T-cell (primary cell): ENCODE measurements at regions not wholly inside any gene's neighbourhood (a gene's known extent, or its start where the extent isn't known, plus 50 kb on each side); places are given as distances from the start of the nearest gene placed in this dataset.

Experiments
- ATAC-seq, 4 experiments: fragments of 200-7000 bp in 3 of 4; fragments of 150-1000 bp in 1 of 4; cut with Tn5 transposase; replicated peaks in 1 of 4; 1 replicate in 3 of 4; 2 replicates in 1 of 4; pipeline ENCODE4 v1.10.0; 2021; ENCODE audit warnings: moderate library complexity in 3 of 4, mild to moderate bottlenecking in 2 of 4, moderate number of reproducible peaks in 1 of 4
- CTCF ChIA-PET, 2 donors: fragments of 300-600 bp; sonication (Branson Sonifier 250); formaldehyde crosslinking; loops; one replicate each; lab custom pipeline; 2022; ENCODE audit warnings: antibody characterized with exemption in 2 of 2; lab: Charles Lee
- POLR2A ChIA-PET, 2 donors: fragments of 300-600 bp; sonication (Branson Sonifier 250); formaldehyde crosslinking; loops; one replicate each; lab custom pipeline; 2022; ENCODE audit warnings: antibody characterized with exemption in 2 of 2; lab: Charles Lee
- DNase-seq, 35 experiments: peaks; one replicate each; pipeline versions ENCODE4 v3.0.0 to v3.0.0-alpha.2; 2013 to 2023
- H3K27ac ChIP-seq: one replicate; pipeline ENCODE4 v1.5.1; 2013; ENCODE audit warnings: low read length
- H3K27me3 ChIP-seq, 2 experiments: replicated peaks in 1 of 2; 1 replicate in 1 of 2; 2 replicates in 1 of 2; pipeline versions ENCODE4 v1.6.1 to v1.7.0; 2013; ENCODE audit warnings: low read length in 1 of 2, mixed read lengths in 1 of 2; ENCODE audit not compliant: control insufficient read depth in 2 of 2, insufficient read depth in 2 of 2; ENCODE audit errors: extremely low read depth in 1 of 2
- H3K36me3 ChIP-seq, 2 donors: 1 replicate in 1 of 2; 2 replicates in 1 of 2; pipeline versions ENCODE4 v1.6.1 to v1.7.0; 2013; ENCODE audit warnings: low read length in 1 of 2; ENCODE audit not compliant: control insufficient read depth in 2 of 2, insufficient read depth in 1 of 2; ENCODE audit errors: extremely low read depth in 1 of 2
- H3K4me1 ChIP-seq, 2 experiments: 1 replicate in 1 of 2; 2 replicates in 1 of 2; pipeline versions ENCODE4 v1.6.1 to v1.7.0; 2013; ENCODE audit warnings: low read length in 2 of 2, mixed read lengths in 1 of 2; ENCODE audit not compliant: insufficient read depth in 2 of 2, control insufficient read depth in 1 of 2; ENCODE audit errors: extremely low read depth in 1 of 2
- H3K4me3 ChIP-seq, 2 donors: 1 replicate in 1 of 2; 2 replicates in 1 of 2; pipeline versions ENCODE4 v1.5.1 to v1.7.0; 2013; ENCODE audit warnings: mild to moderate bottlenecking in 2 of 2, low read length in 1 of 2, moderate library complexity in 1 of 2; ENCODE audit not compliant: control insufficient read depth in 1 of 2; ENCODE audit errors: extremely low read depth in 1 of 2
- H3K9me3 ChIP-seq: 2 replicates; pipeline ENCODE4 v1.7.0; 2013
- H3K27ac Mint-ChIP-seq, 2 donors: one replicate each; pipeline ENCODE4 v1.8.0; 2020 to 2021; ENCODE audit warnings: mild to moderate bottlenecking in 2 of 2, mixed read lengths in 2 of 2
- H3K27me3 Mint-ChIP-seq, 2 donors: one replicate each; pipeline ENCODE4 v1.8.0; 2021 to 2022; ENCODE audit warnings: mixed read lengths in 2 of 2
- H3K36me3 Mint-ChIP-seq: one replicate; pipeline ENCODE4 v1.8.0; 2021; ENCODE audit warnings: mixed read lengths
- H3K4me1 Mint-ChIP-seq, 3 donors: one replicate each; pipeline ENCODE4 v1.8.0; 2020 to 2022; ENCODE audit warnings: mixed read lengths in 3 of 3, mild to moderate bottlenecking in 1 of 3
- H3K4me3 Mint-ChIP-seq, 3 donors: one replicate each; pipeline ENCODE4 v1.8.0; 2020 to 2022; ENCODE audit warnings: mild to moderate bottlenecking in 3 of 3, mixed read lengths in 3 of 3, moderate library complexity in 3 of 3
- H3K9me3 Mint-ChIP-seq, 3 donors: one replicate each; pipeline ENCODE4 v1.8.0; 2020 to 2022; ENCODE audit warnings: mixed read lengths in 3 of 3
- WGBS: methylation state at CpG from one replicate; pipeline ENCODE4 v1.1.5; 2013; ENCODE audit warnings: missing lambda C conversion rate; ENCODE audit not compliant: insufficient coverage; 5-methylcytosine and 5-hydroxymethylcytosine counted together

DNA sequence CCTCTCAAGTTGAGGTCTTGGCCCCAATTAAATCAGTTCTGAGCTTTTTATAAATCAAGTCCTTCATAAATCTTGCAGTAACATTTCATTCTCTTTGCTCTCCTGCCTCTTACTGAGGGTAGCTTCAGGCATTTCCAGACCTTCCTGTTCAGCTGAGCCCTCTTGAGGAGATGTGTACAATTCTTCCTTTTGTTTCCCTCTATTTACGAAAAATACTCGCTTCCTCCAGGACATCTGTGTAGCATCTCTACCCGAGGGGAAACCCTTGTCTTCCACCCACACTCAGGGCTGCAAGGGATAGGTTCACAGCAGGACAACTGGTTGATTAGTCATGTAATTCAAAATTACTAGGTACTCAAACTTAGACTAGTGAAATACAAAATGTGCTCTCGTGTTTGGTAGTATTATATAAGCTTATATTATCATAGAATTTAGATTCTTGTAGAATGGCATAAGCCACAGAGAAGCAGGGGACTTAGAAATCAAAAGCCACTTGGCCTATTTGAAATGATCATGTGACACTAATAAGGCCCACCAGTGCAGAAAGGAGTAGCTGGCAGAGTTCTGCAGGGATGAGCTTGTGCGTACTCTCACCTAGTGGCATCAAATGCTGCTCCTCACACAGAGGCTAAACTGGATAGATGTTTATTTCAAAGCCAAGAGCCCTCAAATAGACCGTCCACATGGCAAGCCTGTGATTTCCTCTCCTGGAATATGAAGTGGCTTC, 126.7 kb downstream of the GDAP2 start:
- ChIA-PET POLR2A (no interaction called here), CTCF (interaction anchor here in 1 of 2 donors (0.8 kb wide), 1 partner anchor 48 kb away, joined by 3 read pairs; no protein-coding TSS in a partner anchor)
- Mint-ChIP-seq H3K9me3 (peaks cover 0 to 4% (median 0%) of the 10 kb centered on the region in 3 donors), H3K27me3 (peaks cover 19 to 24% of the 10 kb centered on the region in 2 donors), H3K36me3 (no peaks in the 10 kb centered on the region), H3K4me1 (no peaks in the 10 kb centered on the region), H3K27ac (no peak overlapping the region), H3K4me3 (no peak overlapping the region)
- 80% methylated on average over 1 of the region's 6 CpGs for WGBS
- no peak for DNase-seq
- Histone ChIP-seq H3K36me3 (no peaks in the 10 kb centered on the region), H3K9me3 (no peaks in the 10 kb centered on the region), H3K27ac (no peak overlapping the region), H3K4me3 (no peak overlapping the region), H3K4me1 (no peaks in the 10 kb centered on the region), H3K27me3 (peaks cover 0 to 4% of the 10 kb centered on the region in 2 experiments)
- ATAC-seq = no peak

DNA sequence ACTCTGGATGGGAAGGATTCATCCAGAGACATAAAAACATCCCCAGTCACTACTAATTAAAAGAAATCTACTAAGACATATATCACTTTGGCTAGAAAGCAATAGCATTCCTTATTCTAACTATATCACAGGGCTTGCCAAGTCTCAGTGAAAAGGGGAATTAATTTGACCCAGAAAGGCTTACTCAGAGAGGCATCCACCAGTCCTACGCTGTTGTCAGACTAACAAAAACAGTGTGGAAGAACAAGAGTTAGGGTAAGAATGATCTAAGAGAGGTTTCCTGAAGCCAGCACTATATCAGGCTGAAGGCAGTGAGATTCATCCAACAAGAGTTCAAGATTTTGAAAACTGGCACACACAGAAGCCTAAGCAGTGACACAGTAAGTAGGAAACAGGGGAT, 126.1 kb downstream of the GDAP2 start:
- Histone ChIP-seq H3K4me1 (no peaks in the 10 kb centered on the region), H3K27me3 (peaks cover 0 to 4% of the 10 kb centered on the region in 2 experiments), H3K4me3 (no peak overlapping the region), H3K9me3 (no peaks in the 10 kb centered on the region), H3K36me3 (no peaks in the 10 kb centered on the region), H3K27ac (no peak overlapping the region)
- no peaks in the 10 kb centered on the region for H3K36me3 Mint-ChIP-seq
- H3K4me3 Mint-ChIP-seq = no peak overlapping the region
- ATAC-seq (no peak), DNase-seq (no peak)
- H3K27me3 Mint-ChIP-seq = peaks cover 19 to 24% of the 10 kb centered on the region in 2 donors
- WGBS = 100% methylated on average over 1 of the region's 1 CpG
- ChIA-PET CTCF (interaction anchor here in 1 of 2 donors (0.8 kb wide), 1 partner anchor 48 kb away, joined by 3 read pairs; no protein-coding TSS in a partner anchor), POLR2A (no interaction called here)
- no peak overlapping the region for H3K27ac Mint-ChIP-seq
- no peaks in the 10 kb centered on the region for H3K4me1 Mint-ChIP-seq
- H3K9me3 Mint-ChIP-seq = peaks cover 0 to 4% (median 0%) of the 10 kb centered on the region in 3 donors

DNA sequence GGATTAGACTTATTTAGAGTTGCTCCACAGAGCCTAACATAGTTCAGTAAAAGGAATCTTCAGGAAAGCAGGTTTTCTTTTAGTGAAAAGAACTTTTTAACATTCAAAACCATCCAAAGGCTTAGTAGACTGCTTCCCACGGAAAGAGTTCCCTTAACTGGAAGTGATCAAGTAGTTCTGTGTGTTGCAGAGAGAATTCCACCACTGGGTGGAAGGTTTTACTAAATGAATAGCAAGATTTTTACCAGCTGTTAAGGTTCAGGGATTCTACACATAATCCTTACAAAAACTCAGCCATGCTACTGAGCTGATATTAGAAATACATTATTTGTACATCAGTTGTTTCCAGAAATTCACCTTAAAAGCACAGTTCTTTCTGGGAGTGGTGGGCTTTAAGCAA, 119.7 kb downstream of the GDAP2 start:
- H3K27ac Mint-ChIP-seq = no peak overlapping the region
- H3K4me3 ChIP-seq = no peak overlapping the region
- H3K36me3 ChIP-seq = no peaks in the 10 kb centered on the region
- H3K9me3 ChIP-seq = no peaks in the 10 kb centered on the region
- no CpG with 5 or more reads among the region's 1 CpG for WGBS
- no peaks in the 10 kb centered on the region for H3K4me1 ChIP-seq
- POLR2A ChIA-PET = no interaction called here
- H3K27ac ChIP-seq = no peak overlapping the region
- DNase-seq (no peak), ATAC-seq (no peak)
- no peaks in the 10 kb centered on the region for H3K4me1 Mint-ChIP-seq
- no peaks in the 10 kb centered on the region for H3K36me3 Mint-ChIP-seq
- H3K27me3 Mint-ChIP-seq = peaks cover 14 to 17% of the 10 kb centered on the region in 2 donors
- CTCF ChIA-PET = no interaction called here
- H3K4me3 Mint-ChIP-seq = no peak overlapping the region
- peaks cover 0 to 4% of the 10 kb centered on the region in 2 experiments for H3K27me3 ChIP-seq
- peaks cover 0 to 4% (median 0%) of the 10 kb centered on the region in 3 donors for H3K9me3 Mint-ChIP-seq

DNA sequence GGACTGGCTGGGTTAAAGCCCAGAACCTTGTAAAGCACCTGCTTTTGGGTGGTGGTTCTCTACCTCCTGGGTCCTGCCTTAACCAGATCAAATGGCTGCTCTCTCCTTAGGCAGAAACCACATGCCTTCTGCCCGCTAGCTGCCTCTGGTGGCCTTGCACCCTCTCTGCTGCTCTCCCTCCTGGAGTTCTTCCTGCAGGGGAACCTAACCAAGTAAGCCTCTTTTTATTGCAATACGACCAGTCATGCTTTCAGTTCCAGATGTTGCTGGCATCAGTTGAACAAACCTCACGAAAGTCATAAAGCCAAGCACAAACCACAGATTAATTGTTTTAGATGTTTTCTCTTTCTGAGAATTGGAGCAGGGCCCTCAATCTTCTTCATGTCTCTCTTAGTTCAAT, 118.9 kb downstream of the GDAP2 start:
- H3K9me3 Mint-ChIP-seq = peaks cover 0 to 4% (median 0%) of the 10 kb centered on the region in 3 donors
- CTCF ChIA-PET = no interaction called here
- Histone ChIP-seq H3K27me3 (peaks cover 0 to 4% of the 10 kb centered on the region in 2 experiments), H3K27ac (no peak overlapping the region), H3K4me3 (no peak overlapping the region), H3K9me3 (no peaks in the 10 kb centered on the region), H3K4me1 (no peaks in the 10 kb centered on the region), H3K36me3 (no peaks in the 10 kb centered on the region)
- ATAC-seq (no peak), DNase-seq (no peak)
- no peaks in the 10 kb centered on the region for H3K4me1 Mint-ChIP-seq
- no peak overlapping the region for H3K4me3 Mint-ChIP-seq
- no peak overlapping the region for H3K27ac Mint-ChIP-seq
- POLR2A ChIA-PET = no interaction called here
- peaks cover 8 to 10% of the 10 kb centered on the region in 2 donors for H3K27me3 Mint-ChIP-seq
- H3K36me3 Mint-ChIP-seq = no peaks in the 10 kb centered on the region
- 50% methylated on average over 1 of the region's 3 CpGs for WGBS

DNA sequence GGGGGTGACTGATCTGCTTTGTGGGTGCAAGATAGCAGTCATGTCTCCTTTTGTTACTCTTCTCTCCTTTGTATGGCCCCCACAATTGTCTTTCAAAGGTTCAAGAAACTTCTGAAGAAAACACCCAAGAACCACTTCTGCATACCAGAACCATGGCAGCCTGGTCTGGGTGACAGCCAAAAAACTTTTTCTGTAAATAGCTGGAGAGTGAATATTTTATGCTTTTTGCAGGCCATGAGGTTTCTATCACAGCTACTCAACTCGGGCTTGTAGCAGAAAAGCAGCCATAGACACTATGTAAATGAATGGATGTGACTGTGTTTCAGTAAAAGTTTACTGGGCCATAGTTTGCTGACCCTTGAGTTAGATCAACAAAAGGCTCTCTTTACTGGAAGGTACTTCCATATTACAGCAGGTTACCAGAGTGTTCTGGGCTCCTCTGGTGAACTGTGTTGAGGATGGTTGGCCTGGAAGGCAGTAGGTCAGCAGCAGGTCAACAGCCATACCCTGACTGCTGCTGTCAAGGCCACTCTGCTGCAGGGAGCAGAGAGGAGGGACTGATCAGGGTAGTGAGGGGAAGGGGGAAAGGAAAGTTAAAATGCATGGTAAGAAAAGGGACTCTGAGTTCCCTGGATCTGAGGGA, 116.4 kb downstream of the GDAP2 start:
- H3K4me3 ChIP-seq = no peak overlapping the region
- Mint-ChIP-seq H3K27ac (no peak overlapping the region), H3K9me3 (no peaks in the 10 kb centered on the region), H3K27me3 (peaks cover 0 to 3% of the 10 kb centered on the region in 2 donors), H3K4me1 (no peaks in the 10 kb centered on the region), H3K36me3 (no peaks in the 10 kb centered on the region), H3K4me3 (no peak overlapping the region)
- H3K4me1 ChIP-seq = no peaks in the 10 kb centered on the region
- H3K36me3 ChIP-seq = no peaks in the 10 kb centered on the region
- DNase-seq (no peak), ATAC-seq (no peak)
- peaks cover 0 to 4% of the 10 kb centered on the region in 2 experiments for H3K27me3 ChIP-seq
- CTCF ChIA-PET = no interaction called here
- POLR2A ChIA-PET = no interaction called here
- WGBS = no CpG with 5 or more reads among the region's 1 CpG
- no peaks in the 10 kb centered on the region for H3K9me3 ChIP-seq
- H3K27ac ChIP-seq = no peak overlapping the region
